Endothelial cell of umbilical vein (primary cell): ENCODE measurements at regions not wholly inside any gene's neighbourhood (a gene's known extent, or its start where the extent isn't known, plus 50 kb on each side); places are given as distances from the start of the nearest gene placed in this dataset.

Source experiments
- BruUV-seq: library from RNA; stranded (reverse); fragments of 400-500 nt; replicated peaks from 2 replicates; lab custom pipeline; 2021; lab: Mats Ljungman, UMichigan
- CTCF ChIA-PET: fragments of 300-600, 350-600 bp; sonication (Branson Sonifier 250); formaldehyde crosslinking; loops from one replicate; lab custom pipeline; 2021; ENCODE audit warnings: antibody characterized with exemption, inconsistent platforms; lab: Charles Lee
- POLR2A ChIA-PET: fragments of 300-600, 350-600 bp; sonication (Branson Sonifier 250); formaldehyde crosslinking; loops from one replicate; lab custom pipeline; 2021; ENCODE audit warnings: antibody characterized with exemption, inconsistent platforms; lab: Charles Lee
- DNase-seq: peaks from one replicate; pipeline ENCODE4 v3.0.0-alpha.2; 2011; ENCODE audit warnings: low read depth, low spot score
- FAIRE-seq: peaks from 2 replicates; lab custom pipeline; 2011; peaks lifted over from hg19 to GRCh38; lab: Jason Lieb, UNC
- H2AFZ ChIP-seq: 2 replicates; pipeline ENCODE4 v1.6.0; 2012; ENCODE audit warnings: low read depth, low read length, control low read depth, inconsistent platforms
- H3K27ac ChIP-seq: 2 replicates; pipeline ENCODE4 v1.5.1; 2011; ENCODE audit warnings: low read depth, mild to moderate bottlenecking, control low read depth, low read length, moderate library complexity; ENCODE audit not compliant: insufficient read depth
- H3K27me3 ChIP-seq, 2 experiments: 2 replicates each; pipeline versions ENCODE4 v1.6.0 to v1.6.1; 2011; ENCODE audit warnings: low read length in 2 of 2, mixed read lengths in 1 of 2; ENCODE audit not compliant: control insufficient read depth in 2 of 2, insufficient read depth in 2 of 2
- H3K36me3 ChIP-seq, 2 experiments: 2 replicates in 1 of 2; 3 replicates in 1 of 2; pipeline ENCODE4 v1.5.1; 2011; ENCODE audit warnings: low read length in 2 of 2, mild to moderate bottlenecking in 1 of 2, moderate library complexity in 1 of 2; ENCODE audit not compliant: control insufficient read depth in 2 of 2, insufficient read depth in 2 of 2; ENCODE audit errors: extremely low read depth in 1 of 2
- H3K4me1 ChIP-seq: 3 replicates; pipeline ENCODE4 v1.5.1; 2011; ENCODE audit warnings: mild to moderate bottlenecking, low read length; ENCODE audit not compliant: control insufficient read depth, insufficient read depth; ENCODE audit errors: extremely low read depth
- H3K4me2 ChIP-seq: 2 replicates; pipeline ENCODE4 v1.6.1; 2011; ENCODE audit warnings: low read length, control low read depth, mixed read lengths; ENCODE audit not compliant: insufficient read depth
- H3K4me3 ChIP-seq, 3 experiments: fragments of 200-600 bp in 1 of 3; sonication (generic), shearing (Covaris generic) in 1 of 3; replicated peaks in 1 of 3; 2 replicates each; pipeline ENCODE4 v1.5.1; 2011 to 2016; ENCODE audit warnings: control low read depth in 3 of 3, low read length in 3 of 3, mild to moderate bottlenecking in 2 of 3, inconsistent platforms in 1 of 3, low read depth in 1 of 3, moderate library complexity in 1 of 3; ENCODE audit not compliant: insufficient read depth in 1 of 3
- H3K79me2 ChIP-seq: 2 replicates; pipeline ENCODE4 v1.6.0; 2012; ENCODE audit warnings: low read length, inconsistent platforms; ENCODE audit not compliant: control insufficient read depth, insufficient read depth
- H3K9ac ChIP-seq: replicated peaks from 2 replicates; pipeline ENCODE3; 2011; ENCODE audit warnings: low read length, control low read depth; ENCODE audit not compliant: insufficient read depth; ENCODE audit errors: extremely low read depth
- H3K9me1 ChIP-seq: replicated peaks from 3 replicates; pipeline ENCODE4 v1.6.0; 2011; ENCODE audit warnings: mild to moderate bottlenecking, low read length; ENCODE audit not compliant: control insufficient read depth, insufficient read depth; ENCODE audit errors: extremely low read depth
- H3K9me3 ChIP-seq: replicated peaks from 2 replicates; pipeline ENCODE4 v1.5.1; 2012; ENCODE audit warnings: low read length, inconsistent platforms; ENCODE audit not compliant: control insufficient read depth, insufficient read depth
- H4K20me1 ChIP-seq: replicated peaks from 2 replicates; pipeline ENCODE3; 2011; ENCODE audit warnings: mild to moderate bottlenecking, low read length; ENCODE audit not compliant: control insufficient read depth, insufficient read depth; ENCODE audit errors: extremely low read depth
- CTCF ChIP-seq, 2 donors: IDR thresholded peaks; 1 replicate in 1 of 2; 2 replicates in 1 of 2; pipeline ENCODE4 v1.5.1; 2011; ENCODE audit warnings: low read length in 2 of 2, mild to moderate bottlenecking in 2 of 2, moderate library complexity in 2 of 2, control low read depth in 1 of 2, inconsistent platforms in 1 of 2, low read depth in 1 of 2; ENCODE audit not compliant: insufficient read depth in 1 of 2; ENCODE audit errors: extremely low read depth in 1 of 2
- EZH2 ChIP-seq: IDR thresholded peaks from 2 replicates; pipeline ENCODE4 v1.6.1; 2012; ENCODE audit warnings: borderline replicate concordance, low read depth, mild to moderate bottlenecking, moderate library complexity, low read length, inconsistent platforms; ENCODE audit not compliant: severe bottlenecking
- FOS ChIP-seq: IDR thresholded peaks from 2 replicates; pipeline ENCODE4 v1.6.1; 2011; ENCODE audit warnings: mild to moderate bottlenecking, low read length, moderate library complexity, borderline replicate concordance; ENCODE audit not compliant: insufficient read depth
- GATA2 ChIP-seq: IDR thresholded peaks from 2 replicates; pipeline ENCODE4 v1.7.0; 2011; ENCODE audit warnings: low read depth, mild to moderate bottlenecking, moderate library complexity, mixed read lengths, low read length; ENCODE audit not compliant: insufficient read length, insufficient read depth
- JUN ChIP-seq: IDR thresholded peaks from 2 replicates; pipeline ENCODE4 v1.6.1; 2011; ENCODE audit warnings: borderline replicate concordance, low read depth; ENCODE audit not compliant: insufficient read length, insufficient read depth
- MAX ChIP-seq: IDR thresholded peaks from 2 replicates; pipeline ENCODE4 v1.6.1; 2011; ENCODE audit not compliant: insufficient read depth, insufficient read length
- MYC ChIP-seq: IDR thresholded peaks from one replicate; pipeline ENCODE4 v1.6.1; 2011; ENCODE audit warnings: mild to moderate bottlenecking, low read depth, low read length
- POLR2A ChIP-seq: IDR thresholded peaks from 2 replicates; pipeline ENCODE4 v1.6.1; 2012; ENCODE audit warnings: low read depth, mild to moderate bottlenecking, control low read depth, low read length
- POLR2AphosphoS5 ChIP-seq: IDR thresholded peaks from 2 replicates; pipeline ENCODE4 v1.6.1; 2012; ENCODE audit warnings: low read depth, mild to moderate bottlenecking, control low read depth, low read length, moderate library complexity; ENCODE audit not compliant: insufficient read depth
- dilution Hi-C: fragments of 300-500 bp; cut with MboI; formaldehyde crosslinking; loops from one replicate; pipeline ENCODE4 v1.15.0; 2019; ENCODE audit warnings: low sequenced_read_pairs; ENCODE audit not compliant: extremely low pct_ligation_motif_present
- intact Hi-C: fragments of 100-400 bp; cut with micrococcal nuclease; formaldehyde crosslinking; loops from one replicate; pipeline ENCODE4 v1.10.0; 2022

- Histone ChIP-seq H3K4me3 (no peak overlapping the region), H3K9ac (no peak overlapping the region), H3K9me3 (no peaks in the 10 kb centered on the region), H3K79me2 (no peaks in the 10 kb centered on the region), H3K4me1 (no peaks in the 10 kb centered on the region), H2AFZ (no peak overlapping the region), H3K4me2 (no peak overlapping the region), H3K27ac (no peak overlapping the region), H3K36me3 (no peaks in the 10 kb centered on the region), H3K27me3 (no peaks in the 10 kb centered on the region), H3K9me1 (no peaks in the 10 kb centered on the region), H4K20me1 (no peaks in the 10 kb centered on the region)
- BruUV-seq = no TSS peak
- FAIRE-seq = no peak
- dilution Hi-C loops (no loop called here), intact Hi-C loops (no loop called here)
- TF ChIP-seq MYC (no peak), EZH2 (no peak), MAX (no peak), POLR2A (no peak), FOS (no peak), JUN (no peak), GATA2 (no peak), CTCF (IDR thresholded peaks at IDR 0.05; ENCODE audit: extremely low read depth in 1 of 2, insufficient read depth in 1 of 2, low read depth in 1 of 2, low read length in 2 of 2) (no peak), POLR2AphosphoS5 (no peak)
- POLR2A ChIA-PET = no interaction called here
- no peak for DNase-seq
- CTCF ChIA-PET = no interaction called here
Measured at GRCh38 chrX:25180242-25180641, 164.5 kb upstream of the ARX start.
